ENCODE measurements at regions not wholly inside any gene's neighbourhood (a gene's known extent, or its start where the extent isn't known, plus 50 kb on each side); places are given as distances from the start of the nearest gene placed in this dataset.

DNA sequence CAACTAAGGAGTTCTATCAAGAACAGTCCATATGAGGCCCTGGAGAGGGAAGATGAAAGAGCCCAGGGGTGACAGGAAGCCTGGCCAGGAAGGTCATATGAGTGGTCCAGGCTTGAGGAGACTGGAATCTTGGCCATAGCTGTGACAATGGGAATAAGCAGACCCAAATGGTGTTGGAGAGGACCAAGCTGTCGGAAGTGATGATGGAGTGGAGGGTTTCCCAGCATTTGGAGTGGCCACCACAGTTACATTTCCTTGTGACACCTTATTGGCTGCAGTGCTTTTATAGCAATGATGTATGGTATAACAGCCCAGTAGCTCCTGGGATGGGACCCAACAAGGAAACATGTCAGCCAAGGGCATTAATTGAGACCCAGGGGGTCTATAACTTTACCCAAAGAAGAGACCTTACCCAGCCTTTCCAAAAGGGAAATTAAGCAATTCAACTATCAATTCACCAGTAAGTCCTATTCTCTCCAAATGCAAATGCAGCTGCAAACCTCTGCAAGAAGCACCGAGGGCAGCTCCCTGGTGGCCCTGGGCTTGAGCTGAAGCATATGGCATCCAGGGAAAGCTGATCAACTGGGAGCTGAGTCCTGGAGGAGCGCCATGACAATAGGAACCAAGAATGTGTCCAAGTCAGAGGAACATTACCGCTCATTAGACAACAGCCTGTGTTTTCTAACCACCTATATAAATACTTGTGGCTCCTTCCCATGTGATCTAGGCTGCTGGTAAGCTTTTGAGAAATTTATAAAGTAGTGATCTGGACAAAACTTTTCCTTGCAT is 219.4 kb downstream of the SOD2 start:
- peaks cover 14% of the 10 kb centered on the region for H3K9me3 Mint-ChIP-seq
- H3K36me3 Mint-ChIP-seq (ENCODE audit: low read depth) = no peaks in the 10 kb centered on the region
- H3K27me3 Mint-ChIP-seq (ENCODE audit: low read depth) = peaks cover 3% of the 10 kb centered on the region
- no peaks in the 10 kb centered on the region for H3K4me1 Mint-ChIP-seq
- no peak overlapping the region for H3K27ac Mint-ChIP-seq (ENCODE audit: unreplicated experiment)
- TF ChIP-seq, protein P1, sequence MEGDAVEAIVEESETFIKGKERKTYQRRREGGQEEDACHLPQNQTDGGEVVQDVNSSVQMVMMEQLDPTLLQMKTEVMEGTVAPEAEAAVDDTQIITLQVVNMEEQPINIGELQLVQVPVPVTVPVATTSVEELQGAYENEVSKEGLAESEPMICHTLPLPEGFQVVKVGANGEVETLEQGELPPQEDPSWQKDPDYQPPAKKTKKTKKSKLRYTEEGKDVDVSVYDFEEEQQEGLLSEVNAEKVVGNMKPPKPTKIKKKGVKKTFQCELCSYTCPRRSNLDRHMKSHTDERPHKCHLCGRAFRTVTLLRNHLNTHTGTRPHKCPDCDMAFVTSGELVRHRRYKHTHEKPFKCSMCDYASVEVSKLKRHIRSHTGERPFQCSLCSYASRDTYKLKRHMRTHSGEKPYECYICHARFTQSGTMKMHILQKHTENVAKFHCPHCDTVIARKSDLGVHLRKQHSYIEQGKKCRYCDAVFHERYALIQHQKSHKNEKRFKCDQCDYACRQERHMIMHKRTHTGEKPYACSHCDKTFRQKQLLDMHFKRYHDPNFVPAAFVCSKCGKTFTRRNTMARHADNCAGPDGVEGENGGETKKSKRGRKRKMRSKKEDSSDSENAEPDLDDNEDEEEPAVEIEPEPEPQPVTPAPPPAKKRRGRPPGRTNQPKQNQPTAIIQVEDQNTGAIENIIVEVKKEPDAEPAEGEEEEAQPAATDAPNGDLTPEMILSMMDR (conservative IDR thresholded peaks at IDR 0.05) = no peak
- H3K4me3 Mint-ChIP-seq = no peak overlapping the region
- DNase-seq (ENCODE audit: low read depth, low spot score) = no peak

DNA sequence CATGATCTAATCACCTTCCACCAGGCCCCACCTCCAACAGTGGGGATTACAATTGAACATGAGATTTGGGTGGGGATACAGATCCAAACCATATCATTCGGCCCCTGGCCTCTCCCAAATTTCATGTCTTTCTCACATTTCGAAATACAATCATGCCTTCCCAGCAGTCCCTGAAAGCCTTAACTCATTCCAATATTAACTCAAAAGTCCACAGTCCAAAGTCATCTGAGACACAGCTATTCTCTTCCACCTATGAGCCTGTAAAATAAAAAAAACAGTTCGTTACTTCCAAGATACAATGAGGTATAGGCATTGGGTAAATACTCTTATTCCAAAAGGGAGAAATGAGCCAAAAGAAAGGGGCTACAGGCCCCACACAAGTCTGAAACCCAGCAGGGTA is 222.6 kb downstream of the SOD2 start:
- Mint-ChIP-seq H3K4me1 (no peaks in the 10 kb centered on the region), H3K27ac (ENCODE audit: unreplicated experiment) (no peak overlapping the region), H3K36me3 (ENCODE audit: low read depth) (no peaks in the 10 kb centered on the region), H3K27me3 (ENCODE audit: low read depth) (peaks cover 3% of the 10 kb centered on the region), H3K4me3 (no peak overlapping the region), H3K9me3 (peaks cover 13% of the 10 kb centered on the region)
- DNase-seq (ENCODE audit: low read depth, low spot score) = no peak
- TF ChIP-seq, protein P1 (conservative IDR thresholded peaks at IDR 0.05) = no peak

DNA sequence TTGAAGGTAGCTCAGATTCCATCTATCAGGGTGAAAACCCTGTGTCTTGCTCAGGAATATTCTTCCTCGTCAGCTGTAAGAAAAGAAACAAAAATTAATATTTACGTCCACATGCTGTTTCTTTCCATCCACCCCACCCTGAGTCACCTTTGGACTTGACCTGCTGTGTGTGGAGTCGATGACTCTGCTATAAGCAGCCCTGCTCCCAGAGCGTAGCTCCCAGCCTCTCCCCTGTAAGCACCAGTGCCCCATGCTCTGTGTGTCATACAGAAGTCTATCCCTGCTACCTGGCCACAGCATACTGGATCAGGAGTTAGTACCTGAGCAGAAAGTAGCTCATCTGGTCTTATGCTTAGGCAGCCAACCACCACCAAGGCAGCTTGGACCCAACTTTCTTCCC is 223.6 kb downstream of the SOD2 start:
- TF ChIP-seq, protein P1 (conservative IDR thresholded peaks at IDR 0.05) = no peak
- DNase-seq (ENCODE audit: low read depth, low spot score) = no peak
- Mint-ChIP-seq H3K9me3 (peaks cover 13% of the 10 kb centered on the region), H3K27me3 (ENCODE audit: low read depth) (peaks cover 7% of the 10 kb centered on the region), H3K27ac (ENCODE audit: unreplicated experiment) (no peak overlapping the region), H3K4me1 (no peaks in the 10 kb centered on the region), H3K4me3 (no peak overlapping the region), H3K36me3 (ENCODE audit: low read depth) (no peaks in the 10 kb centered on the region)

DNA sequence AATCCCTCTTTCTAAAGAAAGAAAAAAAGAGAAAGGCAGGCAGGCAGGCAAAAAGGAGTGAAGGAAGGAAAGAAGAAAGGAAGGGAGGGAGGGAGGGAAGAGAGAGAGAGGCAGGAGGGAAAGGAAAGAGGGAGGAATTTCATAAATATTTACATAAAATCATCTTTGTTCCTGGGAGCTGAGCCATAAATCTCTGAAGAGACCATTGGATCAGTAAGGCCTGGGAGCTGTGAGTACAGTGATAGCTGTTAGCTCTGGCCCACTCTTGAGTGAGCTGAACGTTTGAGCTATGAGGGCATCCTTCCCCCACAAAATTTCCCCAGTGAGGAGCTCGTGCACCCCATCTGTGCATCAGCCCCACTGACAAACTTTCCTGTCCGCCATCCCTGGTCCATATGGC is 224.0 kb downstream of the SOD2 start:
- no peak overlapping the region for H3K27ac Mint-ChIP-seq (ENCODE audit: unreplicated experiment)
- peaks cover 13% of the 10 kb centered on the region for H3K9me3 Mint-ChIP-seq
- TF ChIP-seq, protein P1 (conservative IDR thresholded peaks at IDR 0.05) = no peak
- H3K36me3 Mint-ChIP-seq (ENCODE audit: low read depth) = no peaks in the 10 kb centered on the region
- H3K4me1 Mint-ChIP-seq = no peaks in the 10 kb centered on the region
- H3K4me3 Mint-ChIP-seq = no peak overlapping the region
- DNase-seq (ENCODE audit: low read depth, low spot score) = no peak
- H3K27me3 Mint-ChIP-seq (ENCODE audit: low read depth) = peaks cover 7% of the 10 kb centered on the region

DNA sequence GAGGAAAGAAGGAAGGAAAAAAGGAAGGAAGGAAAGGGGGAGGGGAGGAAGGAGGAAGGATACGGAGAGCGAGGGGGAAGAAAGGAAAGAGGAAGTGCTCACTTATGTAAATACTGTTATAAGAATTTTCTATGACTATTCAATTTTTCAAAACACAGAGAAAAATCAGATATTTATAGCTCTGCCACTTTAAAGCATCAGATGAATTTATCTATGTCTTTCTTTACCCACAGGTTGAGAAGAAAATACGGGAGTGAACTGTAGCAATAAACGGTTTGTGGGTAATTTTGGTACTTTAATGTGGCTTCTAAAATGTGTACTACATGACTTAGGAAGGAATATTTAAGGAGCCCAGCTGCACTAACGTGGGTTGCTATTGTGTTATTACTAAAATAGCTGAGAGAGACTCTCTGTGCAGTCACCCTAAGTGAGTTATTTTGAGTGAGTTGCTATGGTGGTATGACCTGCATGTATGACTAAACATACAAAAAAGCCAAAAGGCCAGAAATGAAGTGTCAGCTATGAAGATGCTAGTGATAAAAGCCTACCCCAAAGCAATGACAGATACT is 225.5 kb downstream of the SOD2 start:
- no peaks in the 10 kb centered on the region for H3K36me3 Mint-ChIP-seq (ENCODE audit: low read depth)
- H3K4me1 Mint-ChIP-seq = no peaks in the 10 kb centered on the region
- H3K27ac Mint-ChIP-seq (ENCODE audit: unreplicated experiment) = no peak overlapping the region
- TF ChIP-seq, protein P1 (conservative IDR thresholded peaks at IDR 0.05) = no peak
- no peak overlapping the region for H3K4me3 Mint-ChIP-seq
- no peak for DNase-seq (ENCODE audit: low read depth, low spot score)
- peaks cover 13% of the 10 kb centered on the region for H3K27me3 Mint-ChIP-seq (ENCODE audit: low read depth)
- peaks cover 11% of the 10 kb centered on the region for H3K9me3 Mint-ChIP-seq

Measured in neural crest cell (in vitro differentiated cells).